H1 (cell line): ENCODE measurements at regions not wholly inside any gene's neighbourhood (a gene's known extent, or its start where the extent isn't known, plus 50 kb on each side); places are given as distances from the start of the nearest gene placed in this dataset.

ENCODE experiments used
- CTCF ChIA-PET: fragments of 300-600 bp; sonication (Branson Sonifier 250); formaldehyde crosslinking; loops from one replicate; lab custom pipeline; 2021; ENCODE audit not compliant: partially characterized antibody; lab: Charles Lee
- POLR2A ChIA-PET: fragments of 300-600 bp; sonication (Branson Sonifier 250); formaldehyde crosslinking; loops from one replicate; lab custom pipeline; 2021; ENCODE audit warnings: inconsistent platforms; ENCODE audit not compliant: partially characterized antibody; lab: Charles Lee
- DNase-seq, 2 experiments: peaks; one replicate each; pipeline versions ENCODE4 v3.0.0 to v3.0.0-alpha.2; 2010 to 2022; ENCODE audit warnings: low spot score in 2 of 2, low read depth in 1 of 2, mixed read lengths in 1 of 2
- FAIRE-seq: peaks from 2 replicates; lab custom pipeline; 2011; peaks lifted over from hg19 to GRCh38; lab: Jason Lieb, UNC
- H2AFZ ChIP-seq: 2 replicates; pipeline ENCODE4 v1.8.1; 2012; ENCODE audit warnings: low read length, inconsistent platforms
- H2AK5ac ChIP-seq: 2 replicates; pipeline ENCODE4 v1.6.1; 2013; ENCODE audit warnings: low read depth, low read length
- H2BK120ac ChIP-seq: replicated peaks from 2 replicates; pipeline ENCODE3; 2013; ENCODE audit warnings: low read depth, low read length, inconsistent platforms
- H2BK12ac ChIP-seq: 2 replicates; pipeline ENCODE4 v1.6.1; 2013; ENCODE audit warnings: low read depth, low read length
- H2BK15ac ChIP-seq: 2 replicates; pipeline ENCODE4 v1.6.1; 2013; ENCODE audit warnings: low read length
- H2BK20ac ChIP-seq: 2 replicates; pipeline ENCODE4 v1.6.1; 2013; ENCODE audit warnings: low read length
- H2BK5ac ChIP-seq: 2 replicates; pipeline ENCODE4 v1.6.1; 2013; ENCODE audit warnings: low read depth, low read length
- H3K14ac ChIP-seq: 2 replicates; pipeline ENCODE4 v1.6.1; 2013; ENCODE audit warnings: inconsistent platforms; ENCODE audit not compliant: insufficient read length
- H3K18ac ChIP-seq: 2 replicates; pipeline ENCODE4 v1.6.1; 2013; ENCODE audit warnings: low read length; ENCODE audit errors: extremely low read depth
- H3K23ac ChIP-seq: 2 replicates; pipeline ENCODE4 v1.6.1; 2013; ENCODE audit warnings: inconsistent platforms; ENCODE audit not compliant: insufficient read length
- H3K23me2 ChIP-seq: 2 replicates; pipeline ENCODE4 v1.6.1; 2013; ENCODE audit warnings: low read depth, low read length
- H3K27ac ChIP-seq: 2 replicates; pipeline ENCODE4 v1.6.1; 2011; ENCODE audit warnings: low read depth, low read length, inconsistent platforms
- H3K27me3 ChIP-seq, 4 experiments: replicated peaks in 1 of 4; 1 replicate in 1 of 4; 2 replicates in 3 of 4; pipeline versions ENCODE4 v1.6.1 to v1.8.1; 2011 to 2013; ENCODE audit warnings: low read length in 3 of 4, mild to moderate bottlenecking in 3 of 4, inconsistent platforms in 2 of 4, mixed read lengths in 2 of 4, moderate library complexity in 1 of 4; ENCODE audit not compliant: control insufficient read depth in 3 of 4, insufficient read depth in 3 of 4; ENCODE audit errors: extremely low read depth in 1 of 4
- H3K36me3 ChIP-seq, 4 experiments: 2 replicates each; pipeline versions ENCODE4 v1.6.1 to v1.8.1; 2011 to 2013; ENCODE audit warnings: mild to moderate bottlenecking in 4 of 4, low read length in 3 of 4, moderate library complexity in 2 of 4, control low read depth in 1 of 4, inconsistent platforms in 1 of 4; ENCODE audit not compliant: insufficient read depth in 4 of 4, control insufficient read depth in 2 of 4
- H3K4ac ChIP-seq: replicated peaks from 2 replicates; pipeline ENCODE3; 2013; ENCODE audit warnings: low read length, low read depth, mixed read lengths, inconsistent platforms; ENCODE audit not compliant: insufficient read length
- H3K4me1 ChIP-seq, 4 experiments: replicated peaks in 1 of 4; 1 replicate in 1 of 4; 2 replicates in 3 of 4; pipeline versions ENCODE4 v1.6.1 to v1.8.1; 2011 to 2013; ENCODE audit warnings: low read length in 3 of 4, inconsistent platforms in 2 of 4, mixed read lengths in 1 of 4; ENCODE audit not compliant: insufficient read depth in 4 of 4, control insufficient read depth in 3 of 4
- H3K4me2 ChIP-seq, 2 experiments: 2 replicates each; pipeline versions ENCODE4 v1.6.1 to v1.8.1; 2011 to 2013; ENCODE audit warnings: low read depth in 2 of 2, low read length in 2 of 2, control low read depth in 1 of 2, inconsistent platforms in 1 of 2, mild to moderate bottlenecking in 1 of 2; ENCODE audit not compliant: insufficient read depth in 1 of 2
- H3K4me3 ChIP-seq, 4 experiments: fragments of 200-600, 300-600 bp in 1 of 4; sonication (generic), shearing (Covaris generic), sonication (Bioruptor Twin) in 1 of 4; 2 replicates each; pipeline versions ENCODE4 v1.5.1 to v1.8.1; 2011 to 2016; ENCODE audit warnings: low read length in 4 of 4, low read depth in 3 of 4, control low read depth in 2 of 4, inconsistent platforms in 2 of 4, mild to moderate bottlenecking in 2 of 4, mixed read lengths in 1 of 4, moderate library complexity in 1 of 4; ENCODE audit not compliant: insufficient read depth in 2 of 4; ENCODE audit errors: extremely low read depth in 1 of 4
- H3K56ac ChIP-seq: replicated peaks from 2 replicates; pipeline ENCODE3; 2013; ENCODE audit warnings: low read depth, mild to moderate bottlenecking, mixed read lengths, low read length, inconsistent platforms; ENCODE audit not compliant: insufficient read length
- H3K79me1 ChIP-seq: 2 replicates; pipeline ENCODE4 v1.6.1; 2013; ENCODE audit warnings: low read depth, low read length, control low read depth
- H3K79me2 ChIP-seq, 2 experiments: 2 replicates each; pipeline versions ENCODE4 v1.6.1 to v1.8.1; 2012 to 2013; ENCODE audit warnings: low read length in 2 of 2, mild to moderate bottlenecking in 2 of 2, inconsistent platforms in 1 of 2; ENCODE audit not compliant: insufficient read depth in 2 of 2, control insufficient read depth in 1 of 2
- H3K9ac ChIP-seq, 4 experiments: replicated peaks in 1 of 4; 1 replicate in 1 of 4; 2 replicates in 3 of 4; pipeline versions ENCODE4 v1.6.1 to v1.8.1; 2011 to 2013; ENCODE audit warnings: low read depth in 3 of 4, low read length in 3 of 4, control low read depth in 2 of 4, mild to moderate bottlenecking in 2 of 4, moderate library complexity in 2 of 4, inconsistent platforms in 1 of 4; ENCODE audit errors: extremely low read depth in 1 of 4
- H3K9me3 ChIP-seq, 2 experiments: 2 replicates each; pipeline versions ENCODE4 v1.6.1 to v1.8.1; 2012 to 2013; ENCODE audit warnings: mild to moderate bottlenecking in 2 of 2, moderate library complexity in 2 of 2, control low read depth in 1 of 2, inconsistent platforms in 1 of 2, low read depth in 1 of 2, low read length in 1 of 2, mixed read lengths in 1 of 2; ENCODE audit not compliant: insufficient read depth in 2 of 2
- H4K20me1 ChIP-seq, 2 experiments: replicated peaks in 1 of 2; 2 replicates each; pipeline versions ENCODE3 to v1.8.1; 2011 to 2013; ENCODE audit warnings: inconsistent platforms in 2 of 2, low read length in 2 of 2, mild to moderate bottlenecking in 1 of 2; ENCODE audit not compliant: insufficient read depth in 2 of 2, control insufficient read depth in 1 of 2
- H4K5ac ChIP-seq: 2 replicates; pipeline ENCODE4 v1.6.1; 2013; ENCODE audit warnings: low read length, low read depth, mixed read lengths, inconsistent platforms; ENCODE audit not compliant: insufficient read length
- H4K8ac ChIP-seq: 2 replicates; pipeline ENCODE4 v1.8.0; 2013; ENCODE audit warnings: mild to moderate bottlenecking, moderate library complexity, low read length, inconsistent platforms; ENCODE audit not compliant: insufficient read depth; ENCODE audit errors: extremely low read depth
- H4K91ac ChIP-seq: replicated peaks from 2 replicates; pipeline ENCODE3; 2013; ENCODE audit warnings: low read length, mixed read lengths, inconsistent platforms; ENCODE audit not compliant: insufficient read length
- EP300 ChIP-seq, 2 experiments: IDR thresholded peaks; 1 replicate in 1 of 2; 2 replicates in 1 of 2; pipeline ENCODE4 v1.6.1; 2011 to 2012; ENCODE audit warnings: low read depth in 2 of 2, low read length in 2 of 2, mild to moderate bottlenecking in 2 of 2, borderline replicate concordance in 1 of 2, inconsistent platforms in 1 of 2, moderate library complexity in 1 of 2
- HDAC2 ChIP-seq, 2 experiments: fragments of 300-600 bp in 1 of 2; sonication (generic) in 1 of 2; IDR thresholded peaks; 2 replicates each; pipeline ENCODE4 v1.6.1; 2011 to 2012; ENCODE audit warnings: low read depth in 2 of 2, low read length in 2 of 2, mild to moderate bottlenecking in 2 of 2, moderate library complexity in 2 of 2, borderline replicate concordance in 1 of 2, inconsistent platforms in 1 of 2
- HDAC6 ChIP-seq: IDR thresholded peaks from one replicate; pipeline ENCODE4 v1.7.1; 2012; ENCODE audit warnings: low read depth, mild to moderate bottlenecking, inconsistent platforms, low read length, moderate library complexity
- KDM4A ChIP-seq: IDR thresholded peaks from one replicate; pipeline ENCODE4 v1.7.1; 2012; ENCODE audit warnings: low read depth, mild to moderate bottlenecking, moderate library complexity, low read length, inconsistent platforms; ENCODE audit not compliant: severe bottlenecking
- POU5F1 ChIP-seq: IDR thresholded peaks from 2 replicates; pipeline ENCODE4 v1.6.1; 2011; ENCODE audit warnings: low read depth, mild to moderate bottlenecking, low read length, moderate library complexity
- SIX5 ChIP-seq: IDR thresholded peaks from 2 replicates; pipeline ENCODE4 v1.6.1; 2011; ENCODE audit warnings: mild to moderate bottlenecking, low read depth, low read length
- SRF ChIP-seq: IDR thresholded peaks from 2 replicates; pipeline ENCODE4 v1.6.1; 2011; ENCODE audit warnings: mild to moderate bottlenecking, low read depth, low read length, moderate library complexity
- TCF12 ChIP-seq: IDR thresholded peaks from 2 replicates; pipeline ENCODE4 v1.6.1; 2011; ENCODE audit warnings: low read depth, mild to moderate bottlenecking, low read length
- WGBS, 2 experiments: shearing (Covaris generic) in 1 of 2; methylation state at CpG; one replicate each; pipeline versions ENCODE4 v1.1.6 to v1.1.7; 2013 to 2015; ENCODE audit warnings: low lambda C conversion rate in 2 of 2, mixed read lengths in 2 of 2, inconsistent platforms in 1 of 2, low coverage in 1 of 2, missing lambda C conversion rate in 1 of 2; ENCODE audit not compliant: insufficient replicate concordance in 2 of 2, insufficient coverage in 1 of 2, insufficient read length in 1 of 2; ENCODE audit errors: extremely low coverage in 1 of 2, missing lambda C conversion rate in 1 of 2; 5-methylcytosine and 5-hydroxymethylcytosine counted together
- TF ChIP-seq, protein P1 (sequence below): IDR thresholded peaks from 2 replicates; pipeline ENCODE4 v1.6.1; 2012; ENCODE audit warnings: inconsistent platforms
- TF ChIP-seq, protein P2 (sequence below): IDR thresholded peaks from 2 replicates; pipeline ENCODE4 v1.6.1; 2011; ENCODE audit warnings: low read depth, mild to moderate bottlenecking, low read length; ENCODE audit not compliant: insufficient read depth

DNA sequence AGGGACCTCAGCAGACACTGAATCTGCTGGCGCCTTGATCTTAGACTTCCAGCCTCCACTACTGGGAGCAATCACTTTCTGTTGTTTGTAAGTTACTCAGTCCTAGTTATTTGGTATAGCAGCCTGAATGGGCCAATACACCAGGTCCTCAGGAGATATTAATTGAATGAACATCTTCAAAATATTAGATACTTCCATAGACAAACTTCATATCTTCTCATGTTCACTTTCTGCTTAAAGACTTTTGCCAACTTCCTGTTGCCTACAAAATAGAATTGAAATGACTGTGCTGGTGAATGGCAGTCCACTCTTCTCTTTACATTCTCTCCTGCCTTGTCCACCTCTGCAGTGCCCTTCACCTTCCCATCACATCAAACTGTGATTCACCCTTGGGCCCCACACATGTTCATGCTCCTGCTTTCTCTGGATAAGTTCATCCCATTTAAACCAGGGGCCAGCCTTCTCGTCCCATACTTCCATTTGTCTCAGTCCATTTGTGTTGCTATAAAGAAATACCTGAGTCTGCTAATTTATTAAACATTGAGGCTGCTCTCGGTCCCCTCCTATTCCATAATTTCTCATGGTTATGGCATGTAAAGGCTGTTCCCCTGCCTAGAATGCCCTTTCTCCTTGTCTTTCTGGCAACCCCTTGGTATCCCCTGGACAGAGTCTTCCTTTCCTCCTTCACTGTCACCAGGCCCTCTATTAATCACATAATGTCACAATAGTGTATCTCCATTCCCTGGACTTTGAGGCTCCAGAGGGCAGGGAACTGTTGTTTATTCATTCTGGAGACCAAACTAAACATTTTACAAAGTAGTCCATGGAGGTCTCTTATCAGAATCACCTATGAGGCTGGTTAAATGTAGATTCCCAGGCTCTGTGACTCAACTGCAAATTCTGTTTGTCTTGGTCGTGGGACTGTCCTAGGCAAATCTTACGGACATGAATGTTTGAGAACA is 148.3 kb upstream of the TMEM170B start:
- Histone ChIP-seq H4K20me1 (no peaks in the 10 kb centered on the region), H4K91ac (no peak overlapping the region), H3K4me2 (no peak overlapping the region), H2BK15ac (no peak overlapping the region), H3K18ac (no peak overlapping the region), H3K4me3 (no peak overlapping the region), H3K56ac (no peak overlapping the region), H2AK5ac (no peak overlapping the region), H3K79me2 (no peaks in the 10 kb centered on the region), H2BK12ac (no peak overlapping the region), H3K36me3 (no peaks in the 10 kb centered on the region), H2BK120ac (no peak overlapping the region), H4K8ac (no peak overlapping the region), H3K9ac (no peak overlapping the region), H3K27ac (no peak overlapping the region), H3K14ac (no peak overlapping the region), H3K27me3 (no peaks in the 10 kb centered on the region), H3K23ac (no peak overlapping the region), H2AFZ (no peak overlapping the region), H2BK5ac (no peak overlapping the region), H2BK20ac (no peak overlapping the region), H3K9me3 (no peaks in the 10 kb centered on the region), H3K4me1 (no peaks in the 10 kb centered on the region), H4K5ac (no peak overlapping the region), H3K23me2 (no peaks in the 10 kb centered on the region; the same call in 1 of the 2 replicates), H3K79me1 (no peaks in the 10 kb centered on the region), H3K4ac (no peak overlapping the region)
- DNase-seq (no peak), FAIRE-seq (no peak)
- TF ChIP-seq KDM4A (no peak), TCF12 (no peak), EP300 (IDR thresholded peaks at IDR 0.05; ENCODE audit: borderline replicate concordance in 1 of 2, low read depth in 2 of 2, low read length in 2 of 2) (no peak), POU5F1 (no peak), SIX5 (no peak), SRF (no peak), HDAC6 (no peak), HDAC2 (IDR thresholded peaks at IDR 0.05; ENCODE audit: borderline replicate concordance in 1 of 2, low read depth in 2 of 2, low read length in 2 of 2) (no peak)
- TF ChIP-seq, protein P1, sequence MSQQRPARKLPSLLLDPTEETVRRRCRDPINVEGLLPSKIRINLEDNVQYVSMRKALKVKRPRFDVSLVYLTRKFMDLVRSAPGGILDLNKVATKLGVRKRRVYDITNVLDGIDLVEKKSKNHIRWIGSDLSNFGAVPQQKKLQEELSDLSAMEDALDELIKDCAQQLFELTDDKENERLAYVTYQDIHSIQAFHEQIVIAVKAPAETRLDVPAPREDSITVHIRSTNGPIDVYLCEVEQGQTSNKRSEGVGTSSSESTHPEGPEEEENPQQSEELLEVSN: no peak
- TF ChIP-seq, protein P2, sequence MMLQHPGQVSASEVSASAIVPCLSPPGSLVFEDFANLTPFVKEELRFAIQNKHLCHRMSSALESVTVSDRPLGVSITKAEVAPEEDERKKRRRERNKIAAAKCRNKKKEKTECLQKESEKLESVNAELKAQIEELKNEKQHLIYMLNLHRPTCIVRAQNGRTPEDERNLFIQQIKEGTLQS: no peak
- POLR2A ChIA-PET: no interaction called here
- 91% methylated on average over 5 of the region's 5 CpGs; no CpG with 5 or more reads in 1 of the 2 experiments for WGBS, 2 experiments
- CTCF ChIA-PET: interaction anchor here (1.5 kb wide), 1 partner anchor 218 kb away, joined by 4 read pairs; no protein-coding TSS in a partner anchor
